Fibroblast of mammary gland (primary cell): ENCODE measurements at regions not wholly inside any gene's neighbourhood (a gene's known extent, or its start where the extent isn't known, plus 50 kb on each side); places are given as distances from the start of the nearest gene placed in this dataset.

Source experiments
- DNase-seq: peaks from one replicate; pipeline ENCODE4 v3.0.0-alpha.2; 2010; ENCODE audit warnings: low read depth
- H3K4me3 ChIP-seq: 2 replicates; pipeline ENCODE4 v1.5.1; 2011; ENCODE audit warnings: low read depth, mild to moderate bottlenecking, low read length, moderate library complexity; ENCODE audit not compliant: control insufficient read depth
- CTCF ChIP-seq: conservative IDR thresholded peaks from 2 replicates; pipeline ENCODE4 v1.5.1; 2011; ENCODE audit warnings: low read depth, low read length, inconsistent platforms; ENCODE audit not compliant: control insufficient read depth, insufficient read depth

- no peak for TF ChIP-seq CTCF
- no peak for DNase-seq
- H3K4me3 ChIP-seq, result no peak overlapping the region
Measured at GRCh38 chr7:42534441-42534840, 297.4 kb upstream of the GLI3 start.

GRCh38 chr7:42527004-42527403 lies 290.0 kb upstream of the GLI3 start:
- H3K4me3 ChIP-seq, result no peak overlapping the region
- DNase-seq, result no peak
- TF ChIP-seq CTCF, result no peak

- H3K4me3 ChIP-seq, result no peak overlapping the region
- no peak for TF ChIP-seq CTCF
- DNase-seq, result no peak
Measured at GRCh38 chr7:42522227-42522991, 285.4 kb upstream of the GLI3 start.

- TF ChIP-seq CTCF, result no peak
- H3K4me3 ChIP-seq, result no peak overlapping the region
- peak; percentile 23 for DNase-seq
Measured at GRCh38 chr7:42511027-42511426, 274.0 kb upstream of the GLI3 start.

GRCh38 chr7:42506097-42506496 lies 269.1 kb upstream of the GLI3 start:
- no peak overlapping the region for H3K4me3 ChIP-seq
- no peak for DNase-seq
- no peak for TF ChIP-seq CTCF

GRCh38 chr7:42502022-42502421 lies 265.0 kb upstream of the GLI3 start:
- no peak for TF ChIP-seq CTCF
- DNase-seq, result peak; percentile 84
- H3K4me3 ChIP-seq, result no peak overlapping the region

GRCh38 chr7:42495256-42495655 lies 258.2 kb upstream of the GLI3 start:
- TF ChIP-seq CTCF, result no peak
- H3K4me3 ChIP-seq, result no peak overlapping the region
- DNase-seq, result peak; percentile 69
